Effector memory CD4-positive, alpha-beta T cell (primary cell): ENCODE measurements at regions not wholly inside any gene's neighbourhood (a gene's known extent, or its start where the extent isn't known, plus 50 kb on each side); places are given as distances from the start of the nearest gene placed in this dataset.

Source experiments
- DNase-seq, 3 donors: peaks; one replicate each; pipeline ENCODE4 v3.0.0-alpha.2; 2020
- H3K27ac ChIP-seq: 2 replicates; pipeline ENCODE4 v1.7.0; 2013; ENCODE audit warnings: mild to moderate bottlenecking, low read length, moderate library complexity; ENCODE audit not compliant: insufficient read depth, poor library complexity, severe bottlenecking
- H3K27me3 ChIP-seq: replicated peaks from 2 replicates; pipeline ENCODE4 v1.7.0; 2013; ENCODE audit warnings: mild to moderate bottlenecking, low read length; ENCODE audit not compliant: insufficient read depth, control insufficient read depth, poor library complexity, severe bottlenecking
- H3K36me3 ChIP-seq: 2 replicates; pipeline ENCODE4 v1.7.0; 2013; ENCODE audit warnings: mild to moderate bottlenecking, low read length, moderate library complexity; ENCODE audit not compliant: control insufficient read depth, insufficient read depth
- H3K4me1 ChIP-seq: 2 replicates; pipeline ENCODE4 v1.7.0; 2013; ENCODE audit warnings: low read length, mild to moderate bottlenecking; ENCODE audit not compliant: control insufficient read depth, insufficient read depth, poor library complexity, severe bottlenecking
- H3K4me3 ChIP-seq: 2 replicates; pipeline ENCODE4 v1.7.0; 2013; ENCODE audit warnings: low read length, low read depth, mild to moderate bottlenecking; ENCODE audit not compliant: insufficient read depth, poor library complexity, severe bottlenecking
- H3K9me3 ChIP-seq: 2 replicates; pipeline ENCODE4 v1.7.0; 2013; ENCODE audit warnings: mild to moderate bottlenecking, low read length, moderate library complexity; ENCODE audit not compliant: control insufficient read depth

DNA sequence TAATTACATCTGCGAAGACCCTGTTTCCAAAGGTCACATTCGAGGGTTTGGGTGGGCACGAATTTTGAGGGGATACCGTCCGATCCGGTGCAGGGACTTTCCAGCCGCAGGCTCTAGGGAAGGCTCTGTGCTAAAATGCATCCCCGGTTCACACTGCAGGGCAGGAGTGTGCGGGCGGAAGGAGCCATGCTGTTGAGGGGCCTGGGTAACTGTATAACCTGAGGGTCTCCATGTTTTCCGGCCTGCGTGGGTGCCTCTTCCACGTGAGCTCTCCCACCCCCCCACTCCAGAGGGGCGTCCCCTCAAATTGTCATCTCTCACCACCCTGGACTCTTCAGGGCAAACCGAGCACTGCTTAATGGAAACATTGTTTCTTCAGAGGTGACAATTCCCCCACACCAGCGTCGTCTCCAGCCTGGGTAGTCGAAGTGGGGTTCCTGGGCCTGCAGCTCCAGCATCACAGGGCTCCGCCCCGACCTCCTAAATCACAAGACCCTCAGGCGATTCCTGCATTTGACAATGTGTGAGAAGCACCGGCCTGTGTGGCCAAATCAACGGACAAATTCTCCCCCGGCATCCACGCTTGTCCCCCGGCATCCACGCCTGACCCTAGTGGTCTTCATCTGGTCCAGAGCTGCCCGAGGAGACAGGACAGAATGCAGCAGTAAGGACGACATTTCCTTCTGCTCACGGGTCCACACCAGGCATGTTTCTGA lies 51.2 kb downstream of the FOXL3 start:
- Histone ChIP-seq H3K27ac (no peak overlapping the region), H3K4me1 (no peaks in the 10 kb centered on the region), H3K36me3 (no peaks in the 10 kb centered on the region), H3K27me3 (no peaks in the 10 kb centered on the region), H3K4me3 (no peak overlapping the region), H3K9me3 (no peaks in the 10 kb centered on the region)
- no peak for DNase-seq

DNA sequence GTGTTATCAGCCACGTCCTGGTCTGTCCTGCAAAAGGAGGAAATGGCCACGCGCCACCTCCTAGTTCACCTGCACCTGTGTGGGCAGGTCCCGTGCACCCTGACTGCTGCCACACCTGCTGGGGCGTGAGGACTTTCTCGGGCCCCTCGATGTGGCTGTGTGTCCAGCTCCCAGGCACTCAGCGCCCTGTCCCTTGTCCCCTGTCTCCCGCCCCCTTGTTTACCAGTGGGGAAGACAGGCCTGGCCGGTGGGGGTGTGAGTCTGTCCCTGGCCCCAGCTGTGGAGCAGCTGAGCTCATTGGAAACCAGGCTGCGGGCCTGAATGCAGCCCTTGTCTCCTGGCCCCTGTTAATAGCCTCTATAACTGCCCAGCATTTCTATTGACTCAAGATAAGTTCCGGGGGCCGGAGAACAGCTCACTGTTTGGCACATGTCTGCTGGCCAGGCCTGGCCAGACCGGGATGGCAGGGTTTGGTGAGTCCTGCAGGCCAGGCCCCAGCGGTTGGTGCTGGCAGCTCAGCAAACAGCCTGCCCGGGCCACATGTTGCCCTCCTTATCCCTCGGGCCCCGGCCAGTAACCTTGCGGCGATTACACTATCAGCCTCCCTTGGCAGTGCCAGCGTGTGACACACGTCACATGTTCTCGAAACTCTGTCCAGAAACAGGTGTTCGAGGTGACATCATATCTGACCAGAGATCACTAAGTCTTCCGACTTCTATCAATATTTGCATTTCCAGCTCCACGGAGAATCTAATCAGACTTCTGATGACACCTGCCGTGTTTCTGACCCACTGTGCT lies 52.1 kb downstream of the FOXL3 start:
- no peak overlapping the region for H3K4me3 ChIP-seq
- no peaks in the 10 kb centered on the region for H3K36me3 ChIP-seq
- H3K27me3 ChIP-seq, result no peaks in the 10 kb centered on the region
- H3K9me3 ChIP-seq, result no peaks in the 10 kb centered on the region
- H3K27ac ChIP-seq, result no peak overlapping the region
- no peak for DNase-seq
- no peaks in the 10 kb centered on the region for H3K4me1 ChIP-seq

DNA sequence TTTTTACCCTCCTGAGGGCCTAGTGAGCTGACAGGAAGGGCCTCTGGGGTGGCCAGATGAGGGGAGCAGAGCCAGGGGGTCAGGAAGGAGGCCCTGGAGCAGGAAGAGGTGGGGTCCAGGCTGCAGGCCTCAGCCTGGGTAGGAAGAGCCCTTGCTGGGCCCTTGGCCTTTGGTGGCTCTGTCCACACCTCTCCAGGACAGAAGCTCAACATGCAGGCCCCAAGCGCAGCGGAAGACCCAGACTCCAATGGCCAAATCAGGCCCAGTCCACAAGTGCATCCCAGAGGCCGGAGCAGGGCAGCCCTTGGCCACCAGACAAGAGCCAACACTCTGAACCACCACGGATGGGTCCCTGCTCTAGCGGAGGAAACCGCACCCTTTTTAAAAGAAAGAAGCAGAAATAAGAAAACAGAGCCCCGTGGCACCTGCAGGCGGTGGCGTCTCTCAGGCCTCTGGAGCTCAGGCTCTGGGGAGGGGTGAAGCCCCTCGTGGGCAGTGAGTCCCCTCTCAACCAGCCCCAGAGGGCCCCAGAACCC lies 52.8 kb downstream of the FOXL3 start:
- H3K27ac ChIP-seq, result no peak overlapping the region
- no peaks in the 10 kb centered on the region for H3K9me3 ChIP-seq
- H3K4me1 ChIP-seq, result no peaks in the 10 kb centered on the region
- no peak overlapping the region for H3K4me3 ChIP-seq
- no peak for DNase-seq
- no peaks in the 10 kb centered on the region for H3K27me3 ChIP-seq
- no peaks in the 10 kb centered on the region for H3K36me3 ChIP-seq

DNA sequence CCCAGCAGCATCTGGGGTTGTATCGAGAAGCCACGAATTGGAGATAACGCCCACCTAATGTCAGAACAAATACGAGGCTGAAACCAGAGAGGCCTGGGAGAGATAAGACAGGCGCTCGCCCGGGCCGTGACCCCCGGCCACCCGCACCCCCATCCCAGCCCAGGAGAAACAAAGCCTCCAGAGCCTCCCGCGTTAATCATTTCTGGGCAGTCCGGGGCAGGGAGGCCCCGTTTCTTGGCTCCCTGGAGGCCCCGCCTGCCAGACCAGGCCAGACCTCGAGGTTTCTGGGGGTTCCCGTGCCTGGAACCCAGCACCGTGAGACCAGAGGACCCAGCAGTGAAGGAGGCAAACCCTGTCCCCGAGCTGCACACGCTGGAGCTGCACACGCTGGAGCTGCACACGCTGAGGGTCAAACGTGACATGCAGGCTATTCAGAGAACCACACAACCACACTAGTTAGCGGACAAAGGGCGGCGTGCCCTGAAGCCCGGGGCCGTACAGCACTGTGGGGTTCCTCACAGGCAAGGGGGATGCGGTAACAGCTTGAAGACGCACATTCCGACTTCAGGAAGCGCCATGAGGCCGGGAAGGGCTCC lies 53.4 kb downstream of the FOXL3 start:
- no peak for DNase-seq
- no peaks in the 10 kb centered on the region for H3K4me1 ChIP-seq
- no peak overlapping the region for H3K27ac ChIP-seq
- no peaks in the 10 kb centered on the region for H3K27me3 ChIP-seq
- H3K36me3 ChIP-seq, result no peaks in the 10 kb centered on the region
- H3K9me3 ChIP-seq, result no peaks in the 10 kb centered on the region
- no peak overlapping the region for H3K4me3 ChIP-seq

GRCh38 chr7:343864-344607 lies 54.1 kb downstream of the FOXL3 start:
- DNase-seq, result no peak
- H3K27ac ChIP-seq, result no peak overlapping the region
- no peaks in the 10 kb centered on the region for H3K27me3 ChIP-seq
- H3K4me3 ChIP-seq, result no peak overlapping the region
- H3K9me3 ChIP-seq, result no peaks in the 10 kb centered on the region
- H3K4me1 ChIP-seq, result no peaks in the 10 kb centered on the region
- H3K36me3 ChIP-seq, result no peaks in the 10 kb centered on the region

- DNase-seq, result no peak
- Histone ChIP-seq H3K4me1 (no peaks in the 10 kb centered on the region), H3K27ac (no peak overlapping the region), H3K36me3 (no peaks in the 10 kb centered on the region), H3K27me3 (no peaks in the 10 kb centered on the region), H3K4me3 (no peak overlapping the region), H3K9me3 (no peaks in the 10 kb centered on the region)
Observed at GRCh38 chr7:344608-344994, 54.6 kb downstream of the FOXL3 start.

DNA sequence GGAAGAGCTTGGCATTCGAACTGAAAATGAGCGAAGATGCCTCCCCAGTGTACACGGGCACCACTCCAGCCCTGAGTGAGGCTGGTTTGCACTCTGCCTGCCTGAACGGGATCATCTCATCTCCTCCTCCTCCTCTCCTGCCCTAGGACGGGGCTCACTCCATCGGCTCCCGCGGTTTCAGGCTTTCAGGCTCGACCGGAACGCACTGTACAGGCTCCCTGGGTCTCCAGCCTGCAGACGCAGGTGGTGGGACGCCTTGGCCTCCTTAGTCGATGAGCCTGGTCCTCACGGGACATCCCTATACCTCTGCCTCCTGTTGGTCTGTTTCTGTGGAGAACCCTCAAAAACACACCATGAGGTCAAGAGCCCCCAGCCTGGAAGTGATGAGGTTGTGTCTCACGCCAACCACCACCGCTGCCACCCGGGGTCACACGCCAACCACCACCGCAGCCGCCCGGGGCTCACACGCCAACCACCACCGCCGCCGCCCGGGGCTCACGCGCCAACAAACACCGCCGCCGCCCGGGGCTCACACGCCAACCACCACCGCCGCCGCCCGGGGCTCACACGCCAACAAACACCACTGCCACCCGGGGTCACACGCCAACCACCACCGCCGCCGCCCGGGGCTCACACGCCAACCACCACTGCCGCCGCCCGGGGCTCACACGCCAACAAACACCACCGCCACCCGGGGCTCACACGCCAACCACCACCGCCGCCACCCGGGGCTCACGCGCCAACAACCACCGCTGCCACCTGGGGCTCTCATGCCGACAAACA lies 56.3 kb downstream of the FOXL3 start:
- Histone ChIP-seq H3K36me3 (no peaks in the 10 kb centered on the region), H3K27me3 (no peaks in the 10 kb centered on the region), H3K4me1 (no peaks in the 10 kb centered on the region), H3K4me3 (no peak overlapping the region), H3K9me3 (no peaks in the 10 kb centered on the region), H3K27ac (no peak overlapping the region)
- no peak for DNase-seq

DNA sequence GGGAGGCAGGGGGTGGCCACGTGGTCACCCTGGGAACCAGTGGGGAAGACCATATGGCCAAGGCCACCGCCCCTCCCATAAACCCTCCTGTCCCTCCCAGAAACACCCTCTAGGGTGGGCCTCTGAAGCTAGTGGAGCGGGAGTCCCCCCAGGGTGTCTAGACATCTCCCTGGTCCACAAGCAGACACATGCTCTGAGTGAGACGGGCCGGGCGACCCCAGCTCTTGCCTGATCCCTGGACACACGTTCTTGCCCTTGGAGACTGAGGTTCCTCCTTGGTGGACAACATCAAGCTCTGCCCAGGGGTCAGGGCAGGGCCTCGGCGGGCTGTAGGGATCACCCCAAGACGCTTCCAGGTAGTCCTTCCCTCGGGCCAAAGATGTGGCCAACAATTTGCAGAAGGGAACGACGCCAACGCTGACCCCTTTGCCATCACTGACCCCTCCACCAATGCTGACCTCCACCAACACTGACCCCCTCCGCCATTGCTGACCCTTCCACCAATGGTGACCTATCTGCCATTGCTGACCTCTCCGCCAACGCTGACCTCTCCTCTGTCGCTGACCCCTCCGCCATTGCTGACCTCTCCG lies 57.1 kb downstream of the FOXL3 start:
- H3K27me3 ChIP-seq, result no peaks in the 10 kb centered on the region
- H3K4me1 ChIP-seq, result peaks cover 2% of the 10 kb centered on the region
- DNase-seq, result no peak
- no peak overlapping the region for H3K4me3 ChIP-seq
- H3K36me3 ChIP-seq, result no peaks in the 10 kb centered on the region
- no peaks in the 10 kb centered on the region for H3K9me3 ChIP-seq
- H3K27ac ChIP-seq, result no peak overlapping the region
